ENCODE measurements at regions not wholly inside any gene's neighbourhood (a gene's known extent, or its start where the extent isn't known, plus 50 kb on each side); places are given as distances from the start of the nearest gene placed in this dataset.

DNA sequence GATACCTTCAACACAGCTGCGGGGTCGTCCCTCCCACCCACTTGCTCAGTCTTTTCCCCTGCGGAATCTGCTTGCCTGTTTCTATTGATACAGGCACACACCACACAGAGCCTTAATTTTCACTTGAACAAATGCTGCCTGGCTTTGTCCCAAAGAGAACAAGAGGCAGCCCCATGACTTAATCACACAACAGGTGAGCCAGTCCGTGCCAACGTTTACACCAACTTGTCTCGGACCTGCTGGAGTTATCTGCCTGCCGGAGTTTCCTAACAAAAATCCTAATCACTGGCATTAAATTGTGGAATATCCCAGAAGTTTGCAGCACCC lies 186.8 kb upstream of the RREB1 start:
- Histone ChIP-seq H3K9me3 (ENCODE audit: low read length) (no peaks in the 10 kb centered on the region), H3K36me3 (ENCODE audit: insufficient read depth, low read length) (no peaks in the 10 kb centered on the region), H3K4me1 (ENCODE audit: insufficient read depth, low read length) (peaks cover 10% of the 10 kb centered on the region), H3K27me3 (ENCODE audit: control insufficient read depth in 1 of 2, insufficient read depth in 2 of 2, low read length in 2 of 2) (no peaks in the 10 kb centered on the region), H3K9ac (ENCODE audit: low read length) (no peak overlapping the region), H3K27ac (ENCODE audit: low read depth, low read length) (no peak overlapping the region), H3K4me3 (ENCODE audit: low read depth in 1 of 2, low read length in 2 of 2) (no peak overlapping the region)

DNA sequence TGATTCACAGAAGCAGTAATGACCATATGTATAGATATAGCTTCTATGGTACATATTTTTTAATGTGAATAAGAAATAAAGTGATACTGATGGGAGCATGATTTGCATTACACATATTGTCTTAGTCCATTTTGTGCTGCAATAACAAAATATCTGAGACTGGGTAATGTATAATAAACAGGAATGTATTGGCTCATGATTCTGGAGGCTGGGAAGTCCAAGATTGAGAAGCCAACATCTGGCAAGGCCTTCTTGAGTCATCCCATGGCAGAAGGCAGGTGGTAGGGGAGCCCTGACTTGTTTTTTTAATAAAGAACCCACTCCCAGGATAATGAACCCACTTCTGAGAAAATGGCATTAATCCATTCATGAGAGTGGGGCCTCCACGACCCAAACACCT lies 185.6 kb upstream of the RREB1 start:
- Histone ChIP-seq H3K36me3 (ENCODE audit: insufficient read depth, low read length) (no peaks in the 10 kb centered on the region), H3K27me3 (ENCODE audit: control insufficient read depth in 1 of 2, insufficient read depth in 2 of 2, low read length in 2 of 2) (no peaks in the 10 kb centered on the region), H3K27ac (ENCODE audit: low read depth, low read length) (no peak overlapping the region), H3K4me3 (ENCODE audit: low read depth in 1 of 2, low read length in 2 of 2) (no peak overlapping the region), H3K4me1 (ENCODE audit: insufficient read depth, low read length) (no peaks in the 10 kb centered on the region), H3K9ac (ENCODE audit: low read length) (no peak overlapping the region), H3K9me3 (ENCODE audit: low read length) (no peaks in the 10 kb centered on the region)

DNA sequence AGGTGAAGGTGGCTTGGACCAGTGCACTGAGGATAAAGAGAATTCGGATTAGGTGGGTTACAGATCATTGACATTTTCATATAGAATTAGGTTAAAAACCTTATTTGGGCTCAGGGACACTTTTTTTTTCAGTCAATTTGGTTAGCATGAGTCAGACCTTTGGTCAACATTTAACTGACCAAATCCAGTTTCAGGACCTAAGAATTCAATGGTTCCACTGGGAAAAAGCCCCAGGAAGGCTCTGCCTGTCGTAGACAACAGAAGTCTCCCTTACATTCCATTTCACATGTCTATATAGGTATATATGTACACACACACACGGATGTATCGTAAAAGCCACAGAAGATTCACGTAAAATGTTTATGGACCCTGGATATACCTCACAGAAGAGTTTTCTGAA lies 184.2 kb upstream of the RREB1 start:
- H3K36me3 ChIP-seq (ENCODE audit: insufficient read depth, low read length) = no peaks in the 10 kb centered on the region
- no peaks in the 10 kb centered on the region for H3K27me3 ChIP-seq (ENCODE audit: control insufficient read depth in 1 of 2, insufficient read depth in 2 of 2, low read length in 2 of 2)
- H3K4me1 ChIP-seq (ENCODE audit: insufficient read depth, low read length) = no peaks in the 10 kb centered on the region
- no peak overlapping the region for H3K27ac ChIP-seq (ENCODE audit: low read depth, low read length)
- no peaks in the 10 kb centered on the region for H3K9me3 ChIP-seq (ENCODE audit: low read length)
- no peak overlapping the region for H3K4me3 ChIP-seq (ENCODE audit: low read depth in 1 of 2, low read length in 2 of 2)
- H3K9ac ChIP-seq (ENCODE audit: low read length) = no peak overlapping the region

DNA sequence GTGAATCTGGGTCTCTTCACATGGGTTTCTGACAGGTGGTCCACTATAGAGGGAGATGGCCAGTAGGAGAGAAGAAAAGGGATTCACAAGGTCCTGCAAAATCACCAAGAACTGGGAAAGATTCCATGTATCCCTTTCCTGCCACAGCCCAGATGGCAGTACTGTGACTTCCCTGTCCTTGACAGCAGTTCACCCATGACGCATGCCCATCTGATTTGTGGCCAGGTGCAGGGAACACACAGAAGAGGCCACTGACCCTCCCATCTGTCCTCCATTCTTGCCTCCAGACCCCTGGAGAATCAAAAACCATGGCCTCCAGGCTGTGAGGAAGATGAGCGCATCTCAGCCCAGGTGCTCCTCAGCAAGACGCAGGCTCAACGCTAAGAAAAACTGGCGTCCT lies 183.1 kb upstream of the RREB1 start:
- no peaks in the 10 kb centered on the region for H3K4me1 ChIP-seq (ENCODE audit: insufficient read depth, low read length)
- no peaks in the 10 kb centered on the region for H3K36me3 ChIP-seq (ENCODE audit: insufficient read depth, low read length)
- H3K4me3 ChIP-seq (ENCODE audit: low read depth in 1 of 2, low read length in 2 of 2) = no peak overlapping the region
- no peak overlapping the region for H3K9ac ChIP-seq (ENCODE audit: low read length)
- no peaks in the 10 kb centered on the region for H3K9me3 ChIP-seq (ENCODE audit: low read length)
- no peak overlapping the region for H3K27ac ChIP-seq (ENCODE audit: low read depth, low read length)
- H3K27me3 ChIP-seq (ENCODE audit: control insufficient read depth in 1 of 2, insufficient read depth in 2 of 2, low read length in 2 of 2) = no peaks in the 10 kb centered on the region

DNA sequence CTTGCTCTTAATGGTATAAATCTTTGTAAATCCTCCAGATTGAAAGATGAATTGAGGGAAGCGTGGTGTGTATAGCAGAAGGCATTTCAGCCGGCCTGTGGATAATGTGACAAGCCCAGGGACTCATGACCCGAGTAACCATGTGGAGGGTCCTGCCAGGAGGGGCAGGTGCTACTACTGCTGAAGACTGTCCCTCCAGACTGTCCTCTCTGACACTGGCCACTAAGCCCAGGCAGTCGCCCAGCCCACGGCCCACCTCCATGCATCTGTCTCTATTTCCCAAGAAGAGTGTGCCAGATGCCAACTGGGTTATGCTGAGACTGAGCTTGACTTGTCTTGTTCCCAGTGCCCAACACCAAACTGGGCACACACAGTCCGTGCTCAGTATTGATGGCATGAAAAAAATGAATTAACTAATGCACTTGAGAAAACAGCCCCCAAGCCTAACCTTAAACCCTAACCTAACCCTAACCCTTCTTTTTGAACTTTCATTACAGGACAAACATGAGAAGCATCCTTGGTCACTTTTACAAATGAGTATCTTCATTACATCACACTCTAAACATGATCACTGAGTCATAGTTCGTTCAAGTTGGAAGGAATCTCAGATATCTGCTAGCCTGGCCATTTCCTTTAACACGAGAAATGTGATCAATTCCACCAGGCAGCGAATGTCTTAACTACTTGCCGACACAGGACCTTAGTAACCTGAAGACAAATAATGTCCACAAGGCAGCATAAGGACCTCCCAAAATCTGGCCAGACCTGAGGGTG lies 182.2 kb upstream of the RREB1 start:
- Histone ChIP-seq H3K9me3 (ENCODE audit: low read length) (no peaks in the 10 kb centered on the region), H3K27ac (ENCODE audit: low read depth, low read length) (no peak overlapping the region), H3K4me1 (ENCODE audit: insufficient read depth, low read length) (no peaks in the 10 kb centered on the region), H3K4me3 (ENCODE audit: low read depth in 1 of 2, low read length in 2 of 2) (no peak overlapping the region), H3K9ac (ENCODE audit: low read length) (no peak overlapping the region), H3K36me3 (ENCODE audit: insufficient read depth, low read length) (no peaks in the 10 kb centered on the region), H3K27me3 (ENCODE audit: control insufficient read depth in 1 of 2, insufficient read depth in 2 of 2, low read length in 2 of 2) (no peaks in the 10 kb centered on the region)

DNA sequence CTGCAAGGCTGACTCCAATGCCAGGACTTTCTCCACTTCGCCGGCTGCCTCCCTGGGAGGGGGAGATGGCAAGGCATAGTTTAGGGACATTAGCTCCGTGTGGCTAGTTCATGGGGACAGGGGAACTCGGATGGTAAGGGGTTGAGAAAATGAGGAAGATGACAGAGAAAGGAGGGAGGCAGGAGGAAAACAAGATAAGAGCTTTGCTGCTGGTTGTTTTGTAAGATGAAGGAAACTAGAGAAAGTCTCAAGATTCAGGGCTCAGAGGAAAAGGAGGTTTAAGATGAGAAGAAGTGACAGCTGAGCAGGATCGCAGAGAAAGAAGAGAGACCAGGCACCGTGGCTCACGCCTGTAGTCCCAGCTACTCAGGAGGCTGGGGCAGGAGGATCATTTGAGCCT lies 180.9 kb upstream of the RREB1 start:
- no peak overlapping the region for H3K9ac ChIP-seq (ENCODE audit: low read length)
- H3K4me1 ChIP-seq (ENCODE audit: insufficient read depth, low read length) = no peaks in the 10 kb centered on the region
- H3K27ac ChIP-seq (ENCODE audit: low read depth, low read length) = no peak overlapping the region

DNA sequence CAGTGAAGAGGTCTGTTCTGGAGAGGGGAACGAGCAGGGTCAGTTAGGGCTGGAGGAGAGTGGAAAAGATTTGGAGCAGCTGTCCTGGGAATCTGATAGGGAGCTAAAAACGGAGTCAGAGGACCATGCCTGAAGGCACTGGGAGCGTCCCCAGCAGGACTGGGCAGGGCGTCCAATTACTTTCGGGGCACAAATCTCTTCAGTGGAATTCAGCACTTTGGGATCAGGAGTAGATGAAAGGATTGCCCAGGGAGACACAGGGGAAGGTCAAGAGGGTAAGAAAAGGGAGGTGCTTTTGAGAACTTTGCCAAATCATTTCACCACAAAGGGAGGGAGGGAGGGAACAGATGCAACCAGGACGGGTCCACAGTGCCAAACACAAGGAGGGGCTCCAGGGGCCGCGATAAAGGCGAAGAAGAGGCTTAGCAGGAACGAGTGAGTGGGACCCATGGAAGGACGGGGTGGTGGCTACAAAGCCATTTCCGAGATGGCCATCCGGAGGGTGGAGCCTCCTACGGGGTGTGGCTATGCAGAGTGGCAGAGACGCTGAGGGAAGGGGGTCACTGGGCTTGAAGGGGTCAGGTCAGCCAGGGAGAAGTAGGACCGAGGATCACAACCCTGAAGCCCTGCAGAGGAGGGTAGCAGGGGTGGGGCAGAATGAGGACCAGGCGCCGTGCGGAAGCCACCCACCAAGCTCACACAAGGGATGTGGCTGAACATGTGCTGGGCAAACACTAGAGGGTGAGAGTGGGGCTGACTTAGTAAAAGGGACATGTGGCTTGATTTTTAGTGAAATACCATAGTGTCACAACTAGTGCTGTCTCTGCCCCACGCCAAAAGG lies 180.0 kb upstream of the RREB1 start:
- no peak overlapping the region for H3K4me3 ChIP-seq (ENCODE audit: low read depth in 1 of 2, low read length in 2 of 2)
- no peaks in the 10 kb centered on the region for H3K36me3 ChIP-seq (ENCODE audit: insufficient read depth, low read length)
- H3K27me3 ChIP-seq (ENCODE audit: control insufficient read depth in 1 of 2, insufficient read depth in 2 of 2, low read length in 2 of 2) = no peaks in the 10 kb centered on the region
- no peak overlapping the region for H3K27ac ChIP-seq (ENCODE audit: low read depth, low read length)
- H3K9ac ChIP-seq (ENCODE audit: low read length) = no peak overlapping the region
- no peaks in the 10 kb centered on the region for H3K9me3 ChIP-seq (ENCODE audit: low read length)
- H3K4me1 ChIP-seq (ENCODE audit: insufficient read depth, low read length) = no peaks in the 10 kb centered on the region

More for the DNA sequence above, 180.9 kb upstream of the RREB1 start:
- no peaks in the 10 kb centered on the region for H3K27me3 ChIP-seq (ENCODE audit: control insufficient read depth in 1 of 2, insufficient read depth in 2 of 2, low read length in 2 of 2)
- H3K9me3 ChIP-seq (ENCODE audit: low read length) = no peaks in the 10 kb centered on the region
- H3K36me3 ChIP-seq (ENCODE audit: insufficient read depth, low read length) = no peaks in the 10 kb centered on the region
- no peak overlapping the region for H3K4me3 ChIP-seq (ENCODE audit: low read depth in 1 of 2, low read length in 2 of 2)

DNA sequence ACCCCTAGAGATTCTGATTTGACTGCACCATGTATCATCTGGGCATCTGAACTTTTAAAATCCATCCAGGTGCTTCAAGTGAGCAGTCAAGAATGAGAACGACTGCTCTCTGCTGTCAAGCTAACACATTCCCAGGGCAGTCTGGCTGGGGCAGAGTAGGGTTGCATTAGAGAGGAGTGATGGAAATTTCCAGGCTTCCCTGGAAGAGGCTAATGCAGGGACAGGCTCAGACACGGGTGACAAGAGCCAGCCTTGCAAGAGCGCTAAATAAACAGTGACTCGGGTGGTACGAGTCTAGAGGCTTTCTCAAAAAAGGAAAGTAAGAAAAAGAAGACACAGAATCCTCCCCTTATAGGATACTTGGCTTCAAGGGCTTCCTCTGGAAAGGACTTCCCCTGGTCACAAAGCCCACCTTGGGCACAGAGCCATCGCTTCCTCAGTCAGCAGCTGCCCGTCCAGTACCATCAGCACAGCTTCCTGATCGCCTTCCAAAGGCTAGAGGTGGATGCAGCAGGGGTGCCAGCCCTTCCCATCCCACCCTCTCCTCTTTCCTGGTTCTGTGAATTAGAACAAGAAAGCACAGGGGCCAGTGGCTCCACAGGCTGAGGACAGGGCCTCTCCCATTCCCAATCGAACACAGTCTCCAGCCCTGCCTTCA lies 177.4 kb upstream of the RREB1 start:
- Histone ChIP-seq H3K27ac (ENCODE audit: low read depth, low read length) (no peak overlapping the region), H3K4me3 (ENCODE audit: low read depth in 1 of 2, low read length in 2 of 2) (no peak overlapping the region), H3K9me3 (ENCODE audit: low read length) (no peaks in the 10 kb centered on the region), H3K4me1 (ENCODE audit: insufficient read depth, low read length) (no peaks in the 10 kb centered on the region), H3K27me3 (ENCODE audit: control insufficient read depth in 1 of 2, insufficient read depth in 2 of 2, low read length in 2 of 2) (no peaks in the 10 kb centered on the region), H3K9ac (ENCODE audit: low read length) (no peak overlapping the region), H3K36me3 (ENCODE audit: insufficient read depth, low read length) (no peaks in the 10 kb centered on the region)

DNA sequence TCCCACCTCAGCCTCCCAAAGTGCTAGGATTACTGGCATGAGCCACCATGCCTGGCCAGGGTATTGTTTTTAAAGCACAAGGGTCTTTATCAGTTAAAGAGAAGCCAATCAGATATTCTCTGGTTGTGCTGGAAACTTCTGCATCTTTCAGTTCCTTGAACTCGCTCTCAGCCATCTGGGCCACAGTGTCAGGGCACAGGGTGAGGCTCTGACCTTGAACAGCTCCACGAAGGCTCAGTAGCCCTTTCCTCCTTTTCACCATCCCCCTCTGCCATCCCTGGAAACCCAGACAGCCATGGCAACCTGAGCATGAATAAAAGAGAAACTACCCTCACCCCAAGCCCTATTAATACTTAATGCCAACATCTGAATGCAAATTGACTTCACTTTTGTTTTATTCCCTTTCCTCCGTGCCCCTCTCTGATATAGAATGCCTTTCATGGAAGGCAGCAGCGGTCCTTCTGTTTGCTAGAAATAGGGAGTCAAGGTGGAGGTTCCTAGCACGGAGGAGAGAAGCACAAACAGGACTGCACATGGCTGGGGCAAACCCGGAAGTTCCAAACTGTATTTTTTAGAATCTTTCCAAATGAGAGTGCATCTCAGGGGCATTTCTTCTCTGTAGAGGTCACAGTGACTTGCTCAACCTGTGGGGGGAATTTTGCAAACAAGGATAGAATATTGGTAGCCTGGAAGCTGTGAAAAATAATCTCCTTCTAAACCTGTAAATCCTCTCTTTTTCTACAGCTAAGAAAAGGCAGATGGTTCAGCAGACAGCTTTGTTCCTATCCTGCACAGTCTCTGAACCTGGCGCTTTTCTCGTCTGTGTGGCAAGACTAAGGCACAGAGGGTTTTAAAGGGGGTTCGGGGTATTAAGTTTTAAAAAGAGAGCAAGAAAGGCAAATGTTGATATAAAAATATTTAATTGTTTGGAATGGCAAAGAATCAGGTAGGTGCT lies 176.4 kb upstream of the RREB1 start:
- Histone ChIP-seq H3K9me3 (ENCODE audit: low read length) (no peaks in the 10 kb centered on the region), H3K27ac (ENCODE audit: low read depth, low read length) (no peak overlapping the region), H3K27me3 (ENCODE audit: control insufficient read depth in 1 of 2, insufficient read depth in 2 of 2, low read length in 2 of 2) (no peaks in the 10 kb centered on the region), H3K4me3 (ENCODE audit: low read depth in 1 of 2, low read length in 2 of 2) (no peak overlapping the region), H3K36me3 (ENCODE audit: insufficient read depth, low read length) (no peaks in the 10 kb centered on the region), H3K4me1 (ENCODE audit: insufficient read depth, low read length) (no peaks in the 10 kb centered on the region), H3K9ac (ENCODE audit: low read length) (no peak overlapping the region)

DNA sequence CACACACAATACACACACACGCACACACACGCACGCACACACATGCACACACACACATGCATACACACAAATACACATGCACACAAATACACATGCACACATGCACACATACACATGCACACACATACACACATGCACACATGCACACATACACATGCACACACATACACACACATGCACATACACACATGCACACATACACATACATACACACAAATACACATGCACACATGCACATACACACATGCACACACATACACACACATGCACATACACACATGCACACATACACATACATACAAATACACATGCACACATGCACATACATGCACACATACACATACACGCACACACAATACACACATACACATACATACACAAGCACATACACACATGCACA lies 175.4 kb upstream of the RREB1 start:
- H3K27me3 ChIP-seq (ENCODE audit: control insufficient read depth in 1 of 2, insufficient read depth in 2 of 2, low read length in 2 of 2) = no peaks in the 10 kb centered on the region
- no peak overlapping the region for H3K9ac ChIP-seq (ENCODE audit: low read length)
- H3K9me3 ChIP-seq (ENCODE audit: low read length) = no peaks in the 10 kb centered on the region
- H3K36me3 ChIP-seq (ENCODE audit: insufficient read depth, low read length) = no peaks in the 10 kb centered on the region
- no peak overlapping the region for H3K27ac ChIP-seq (ENCODE audit: low read depth, low read length)
- H3K4me3 ChIP-seq (ENCODE audit: low read depth in 1 of 2, low read length in 2 of 2) = no peak overlapping the region
- no peaks in the 10 kb centered on the region for H3K4me1 ChIP-seq (ENCODE audit: insufficient read depth, low read length)

DNA sequence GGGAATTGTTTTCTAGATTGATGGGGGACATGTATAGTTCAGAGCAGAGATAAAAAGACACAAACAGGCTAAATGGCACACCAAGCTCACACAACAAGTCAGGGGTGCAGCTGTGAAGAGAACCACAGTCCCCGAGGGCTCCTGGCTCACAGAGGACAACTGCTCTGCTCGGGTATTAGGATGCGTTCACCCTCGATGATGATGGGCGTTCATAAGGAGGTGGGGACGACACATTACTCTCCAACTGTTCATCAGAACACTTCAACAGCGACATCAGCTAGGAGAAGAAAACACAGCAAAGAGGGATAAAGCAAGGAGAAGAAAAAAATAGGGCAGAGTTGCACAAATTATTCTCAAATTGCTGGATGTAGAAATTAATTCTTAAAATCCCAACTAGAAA lies 174.8 kb upstream of the RREB1 start:
- Histone ChIP-seq H3K4me1 (ENCODE audit: insufficient read depth, low read length) (no peaks in the 10 kb centered on the region), H3K9ac (ENCODE audit: low read length) (no peak overlapping the region), H3K36me3 (ENCODE audit: insufficient read depth, low read length) (no peaks in the 10 kb centered on the region), H3K27me3 (ENCODE audit: control insufficient read depth in 1 of 2, insufficient read depth in 2 of 2, low read length in 2 of 2) (no peaks in the 10 kb centered on the region), H3K27ac (ENCODE audit: low read depth, low read length) (no peak overlapping the region), H3K4me3 (ENCODE audit: low read depth in 1 of 2, low read length in 2 of 2) (no peak overlapping the region), H3K9me3 (ENCODE audit: low read length) (no peaks in the 10 kb centered on the region)
